ENCODE measurements at regions not wholly inside any gene's neighbourhood (a gene's known extent, or its start where the extent isn't known, plus 50 kb on each side); places are given as distances from the start of the nearest gene placed in this dataset.

- no peak for DNase-seq
- no peak for ATAC-seq
- Histone ChIP-seq H3K9me3 (ENCODE audit: control insufficient read depth, low read length) (no peaks in the 10 kb centered on the region), H3K4me1 (ENCODE audit: control insufficient read depth, insufficient read depth, low read length) (no peaks in the 10 kb centered on the region), H3K27me3 (ENCODE audit: control insufficient read depth, insufficient read depth) (no peaks in the 10 kb centered on the region), H3K4me3 (ENCODE audit: low read length) (no peak overlapping the region), H3K27ac (ENCODE audit: low read length) (no peak overlapping the region)
- 87% methylated on average over 25 of the region's 25 CpGs for WGBS
- intact Hi-C loops (cut with DNase I): no loop called here
Observed at GRCh38 chr1:4018466-4019146, 118.5 kb upstream of the C1orf174 start.

- H3K27ac ChIP-seq (ENCODE audit: low read length): no peak overlapping the region
- H3K27me3 ChIP-seq (ENCODE audit: control insufficient read depth, insufficient read depth): no peaks in the 10 kb centered on the region
- no peak overlapping the region for H3K4me3 ChIP-seq (ENCODE audit: low read length)
- no peaks in the 10 kb centered on the region for H3K9me3 ChIP-seq (ENCODE audit: control insufficient read depth, low read length)
- no peaks in the 10 kb centered on the region for H3K4me1 ChIP-seq (ENCODE audit: control insufficient read depth, insufficient read depth, low read length)
- DNase-seq (no peak), ATAC-seq (no peak)
- 71% methylated on average over 13 of the region's 13 CpGs for WGBS
- intact Hi-C loops (cut with DNase I): no loop called here
Observed at GRCh38 chr1:4019147-4019521, 119.1 kb upstream of the C1orf174 start.

- 81% methylated on average over 15 of the region's 15 CpGs for WGBS
- ATAC-seq: peak in 1 of 2 donors; percentile 22
- intact Hi-C loops (cut with DNase I): no loop called here
- H3K4me3 ChIP-seq (ENCODE audit: low read length): no peak overlapping the region
- no peaks in the 10 kb centered on the region for H3K4me1 ChIP-seq (ENCODE audit: control insufficient read depth, insufficient read depth, low read length)
- DNase-seq: no peak
- H3K27ac ChIP-seq (ENCODE audit: low read length): no peak overlapping the region
- no peaks in the 10 kb centered on the region for H3K27me3 ChIP-seq (ENCODE audit: control insufficient read depth, insufficient read depth)
- H3K9me3 ChIP-seq (ENCODE audit: control insufficient read depth, low read length): no peaks in the 10 kb centered on the region
Observed at GRCh38 chr1:4019606-4020331, 119.7 kb upstream of the C1orf174 start.

GRCh38 chr1:4020449-4020848 is 120.4 kb upstream of the C1orf174 start:
- H3K9me3 ChIP-seq (ENCODE audit: control insufficient read depth, low read length): no peaks in the 10 kb centered on the region
- no peaks in the 10 kb centered on the region for H3K27me3 ChIP-seq (ENCODE audit: control insufficient read depth, insufficient read depth)
- no peak overlapping the region for H3K4me3 ChIP-seq (ENCODE audit: low read length)
- no peaks in the 10 kb centered on the region for H3K4me1 ChIP-seq (ENCODE audit: control insufficient read depth, insufficient read depth, low read length)
- no peak overlapping the region for H3K27ac ChIP-seq (ENCODE audit: low read length)
- no peak for DNase-seq
- no peak for ATAC-seq
- intact Hi-C loops (cut with DNase I): no loop called here
- WGBS: 56% methylated on average over 9 of the region's 9 CpGs

- 75% methylated on average over 16 of the region's 16 CpGs for WGBS
- no peaks in the 10 kb centered on the region for H3K4me1 ChIP-seq (ENCODE audit: control insufficient read depth, insufficient read depth, low read length)
- H3K27ac ChIP-seq (ENCODE audit: low read length): no peak overlapping the region
- DNase-seq: no peak
- intact Hi-C loops (cut with DNase I): no loop called here
- no peak for ATAC-seq
- no peaks in the 10 kb centered on the region for H3K27me3 ChIP-seq (ENCODE audit: control insufficient read depth, insufficient read depth)
- no peak overlapping the region for H3K4me3 ChIP-seq (ENCODE audit: low read length)
- no peaks in the 10 kb centered on the region for H3K9me3 ChIP-seq (ENCODE audit: control insufficient read depth, low read length)
Observed at GRCh38 chr1:4021136-4021973, 121.3 kb upstream of the C1orf174 start.

GRCh38 chr1:4021974-4022268 is 121.8 kb upstream of the C1orf174 start:
- no peak overlapping the region for H3K27ac ChIP-seq (ENCODE audit: low read length)
- 55% methylated on average over 3 of the region's 3 CpGs for WGBS
- intact Hi-C loops (cut with DNase I): no loop called here
- H3K27me3 ChIP-seq (ENCODE audit: control insufficient read depth, insufficient read depth): no peaks in the 10 kb centered on the region
- H3K4me1 ChIP-seq (ENCODE audit: control insufficient read depth, insufficient read depth, low read length): no peaks in the 10 kb centered on the region
- DNase-seq (no peak), ATAC-seq (no peak)
- H3K9me3 ChIP-seq (ENCODE audit: control insufficient read depth, low read length): no peaks in the 10 kb centered on the region
- no peak overlapping the region for H3K4me3 ChIP-seq (ENCODE audit: low read length)

- 80% methylated on average over 14 of the region's 14 CpGs for WGBS
- ATAC-seq: no peak
- intact Hi-C loops (cut with DNase I): no loop called here
- Histone ChIP-seq H3K4me1 (ENCODE audit: control insufficient read depth, insufficient read depth, low read length) (no peaks in the 10 kb centered on the region), H3K27me3 (ENCODE audit: control insufficient read depth, insufficient read depth) (no peaks in the 10 kb centered on the region), H3K4me3 (ENCODE audit: low read length) (no peak overlapping the region), H3K27ac (ENCODE audit: low read length) (no peak overlapping the region), H3K9me3 (ENCODE audit: control insufficient read depth, low read length) (no peaks in the 10 kb centered on the region)
- DNase-seq: no peak
Observed at GRCh38 chr1:4022715-4023114, 122.6 kb upstream of the C1orf174 start.

GRCh38 chr1:4023678-4024077 is 123.6 kb upstream of the C1orf174 start:
- H3K27ac ChIP-seq (ENCODE audit: low read length): no peak overlapping the region
- H3K4me1 ChIP-seq (ENCODE audit: control insufficient read depth, insufficient read depth, low read length): no peaks in the 10 kb centered on the region
- DNase-seq: no peak
- intact Hi-C loops (cut with DNase I): no loop called here
- ATAC-seq: no peak
- H3K27me3 ChIP-seq (ENCODE audit: control insufficient read depth, insufficient read depth): no peaks in the 10 kb centered on the region
- H3K9me3 ChIP-seq (ENCODE audit: control insufficient read depth, low read length): no peaks in the 10 kb centered on the region
- no peak overlapping the region for H3K4me3 ChIP-seq (ENCODE audit: low read length)
- WGBS: 80% methylated on average over 5 of the region's 5 CpGs

- H3K27me3 ChIP-seq (ENCODE audit: control insufficient read depth, insufficient read depth): no peaks in the 10 kb centered on the region
- no peaks in the 10 kb centered on the region for H3K4me1 ChIP-seq (ENCODE audit: control insufficient read depth, insufficient read depth, low read length)
- DNase-seq: no peak
- no peak for ATAC-seq
- no peaks in the 10 kb centered on the region for H3K9me3 ChIP-seq (ENCODE audit: control insufficient read depth, low read length)
- no peak overlapping the region for H3K4me3 ChIP-seq (ENCODE audit: low read length)
- H3K27ac ChIP-seq (ENCODE audit: low read length): no peak overlapping the region
- intact Hi-C loops (cut with DNase I): no loop called here
Observed at GRCh38 chr1:4024811-4025210, 124.7 kb upstream of the C1orf174 start.

GRCh38 chr1:4025752-4026151 is 125.7 kb upstream of the C1orf174 start:
- H3K27me3 ChIP-seq (ENCODE audit: control insufficient read depth, insufficient read depth): no peaks in the 10 kb centered on the region
- ATAC-seq (no peak), DNase-seq (no peak)
- no peak overlapping the region for H3K27ac ChIP-seq (ENCODE audit: low read length)
- 74% methylated on average over 5 of the region's 5 CpGs for WGBS
- H3K4me1 ChIP-seq (ENCODE audit: control insufficient read depth, insufficient read depth, low read length): no peaks in the 10 kb centered on the region
- intact Hi-C loops (cut with DNase I): no loop called here
- H3K9me3 ChIP-seq (ENCODE audit: control insufficient read depth, low read length): no peaks in the 10 kb centered on the region
- H3K4me3 ChIP-seq (ENCODE audit: low read length): no peak overlapping the region

GRCh38 chr1:4027008-4027407 is 126.9 kb upstream of the C1orf174 start:
- DNase-seq (no peak), ATAC-seq (no peak)
- no peaks in the 10 kb centered on the region for H3K27me3 ChIP-seq (ENCODE audit: control insufficient read depth, insufficient read depth)
- no peaks in the 10 kb centered on the region for H3K9me3 ChIP-seq (ENCODE audit: control insufficient read depth, low read length)
- intact Hi-C loops (cut with DNase I): no loop called here
- H3K27ac ChIP-seq (ENCODE audit: low read length): no peak overlapping the region
- H3K4me1 ChIP-seq (ENCODE audit: control insufficient read depth, insufficient read depth, low read length): no peaks in the 10 kb centered on the region
- H3K4me3 ChIP-seq (ENCODE audit: low read length): no peak overlapping the region
- 76% methylated on average over 11 of the region's 11 CpGs for WGBS

All from right cardiac atrium (tissue), 5 donors.